Neuronal stem cell (in vitro differentiated cells): ENCODE measurements at regions not wholly inside any gene's neighbourhood (a gene's known extent, or its start where the extent isn't known, plus 50 kb on each side); places are given as distances from the start of the nearest gene placed in this dataset.
"Not testable (repeated sequence)": the region's sequence is repeated elsewhere in the genome, so short reads cannot be mapped to it uniquely, and the experiment has no call there.

Source experiments
- DNase-seq: peaks from one replicate; pipeline ENCODE4 v3.0.0-alpha.2; 2013; ENCODE audit warnings: low spot score
- H2AFZ ChIP-seq: one replicate; pipeline ENCODE4 v1.6.1; 2013; ENCODE audit warnings: mild to moderate bottlenecking, low read length, inconsistent platforms
- H2AK5ac ChIP-seq: 2 replicates; pipeline ENCODE4 v1.6.1; 2013; ENCODE audit warnings: low read depth, mild to moderate bottlenecking, inconsistent platforms, low read length, moderate library complexity, mixed read lengths
- H2BK120ac ChIP-seq: 2 replicates; pipeline ENCODE4 v1.6.1; 2013; ENCODE audit warnings: low read depth, mild to moderate bottlenecking, inconsistent platforms, low read length, moderate library complexity, mixed read lengths
- H2BK12ac ChIP-seq: one replicate; pipeline ENCODE4 v1.6.1; 2013; ENCODE audit warnings: low read length, inconsistent platforms
- H2BK15ac ChIP-seq: 2 replicates; pipeline ENCODE4 v1.6.1; 2013; ENCODE audit warnings: mild to moderate bottlenecking, low read length, inconsistent platforms, mixed read lengths
- H2BK5ac ChIP-seq: one replicate; pipeline ENCODE4 v1.6.1; 2013; ENCODE audit warnings: inconsistent platforms, mild to moderate bottlenecking, low read length, moderate library complexity
- H3K14ac ChIP-seq: one replicate; pipeline ENCODE4 v1.6.1; 2013; ENCODE audit warnings: low read length, inconsistent platforms
- H3K18ac ChIP-seq: 2 replicates; pipeline ENCODE4 v1.6.1; 2013; ENCODE audit warnings: low read length, inconsistent platforms
- H3K23ac ChIP-seq: 2 replicates; pipeline ENCODE4 v1.6.1; 2013; ENCODE audit warnings: low read depth, mild to moderate bottlenecking, mixed read lengths, low read length, inconsistent platforms; ENCODE audit not compliant: poor library complexity
- H3K27ac ChIP-seq: replicated peaks from 3 replicates; pipeline ENCODE4 v1.5.1; 2013; ENCODE audit warnings: low read length, inconsistent platforms
- H3K27me3 ChIP-seq, 3 experiments: 2 replicates each; pipeline ENCODE4 v1.6.1; 2013; ENCODE audit warnings: low read length in 3 of 3, mild to moderate bottlenecking in 2 of 3, inconsistent platforms in 1 of 3, low read depth in 1 of 3, mixed read lengths in 1 of 3, moderate library complexity in 1 of 3; ENCODE audit not compliant: control insufficient read depth in 3 of 3, insufficient read depth in 3 of 3
- H3K36me3 ChIP-seq, 2 donors: replicated peaks in 1 of 2; 2 replicates each; pipeline ENCODE4 v1.6.1; 2013; ENCODE audit warnings: low read length in 2 of 2; ENCODE audit not compliant: control insufficient read depth in 2 of 2, insufficient read depth in 2 of 2
- H3K4ac ChIP-seq: 2 replicates; pipeline ENCODE4 v1.6.1; 2013; ENCODE audit warnings: inconsistent platforms, mild to moderate bottlenecking, low read length, moderate library complexity
- H3K4me1 ChIP-seq, 2 donors: 1 replicate in 1 of 2; 2 replicates in 1 of 2; pipeline ENCODE4 v1.6.1; 2013; ENCODE audit warnings: low read length in 2 of 2, low read depth in 1 of 2; ENCODE audit not compliant: control insufficient read depth in 2 of 2, insufficient read depth in 1 of 2
- H3K4me2 ChIP-seq: one replicate; pipeline ENCODE4 v1.6.1; 2013; ENCODE audit warnings: mild to moderate bottlenecking, low read length, inconsistent platforms; ENCODE audit not compliant: insufficient read depth, poor library complexity, severe bottlenecking
- H3K4me3 ChIP-seq, 2 donors: 2 replicates each; pipeline ENCODE4 v1.5.1; 2013; ENCODE audit warnings: low read length in 2 of 2, mild to moderate bottlenecking in 2 of 2, inconsistent platforms in 1 of 2, moderate library complexity in 1 of 2
- H3K79me1 ChIP-seq: one replicate; pipeline ENCODE4 v1.6.1; 2013; ENCODE audit warnings: low read depth, mild to moderate bottlenecking, inconsistent platforms, low read length, moderate library complexity
- H3K9ac ChIP-seq: one replicate; pipeline ENCODE4 v1.6.1; 2013; ENCODE audit warnings: mild to moderate bottlenecking, low read depth, low read length, inconsistent platforms; ENCODE audit not compliant: poor library complexity
- H3K9me3 ChIP-seq, 2 donors: replicated peaks in 1 of 2; 2 replicates each; pipeline versions ENCODE3 to v1.6.1; 2013; ENCODE audit warnings: low read length in 2 of 2, mild to moderate bottlenecking in 2 of 2, inconsistent platforms in 1 of 2, low read depth in 1 of 2, mixed read lengths in 1 of 2, moderate library complexity in 1 of 2; ENCODE audit not compliant: control insufficient read depth in 2 of 2, insufficient read depth in 1 of 2
- H4K8ac ChIP-seq: one replicate; pipeline ENCODE4 v1.6.1; 2013; ENCODE audit warnings: low read depth, mild to moderate bottlenecking, inconsistent platforms, low read length, moderate library complexity
- H4K91ac ChIP-seq: one replicate; pipeline ENCODE4 v1.6.1; 2013; ENCODE audit warnings: low read length, low read depth, mild to moderate bottlenecking, inconsistent platforms; ENCODE audit not compliant: poor library complexity
- WGBS, 2 donors: extraction: QIAGEN DNeasy Blood & Tissue Kit; methylation state at CpG; one replicate each; pipeline ENCODE4 v1.1.7; 2013; ENCODE audit warnings: missing lambda C conversion rate in 2 of 2, mixed read lengths in 1 of 2; ENCODE audit not compliant: insufficient read length in 2 of 2, insufficient replicate concordance in 1 of 2; ENCODE audit errors: extremely low coverage in 2 of 2; 5-methylcytosine and 5-hydroxymethylcytosine counted together

GRCh38 chr2:238776761-238777046 is 71.2 kb upstream of the TWIST2 start:
- not testable (repeated sequence) for H3K23ac ChIP-seq, H3K18ac ChIP-seq, H3K9ac ChIP-seq, H4K8ac ChIP-seq, H3K4me1 ChIP-seq, H2BK12ac ChIP-seq, H3K14ac ChIP-seq, H2AK5ac ChIP-seq, H3K36me3 ChIP-seq, H2AFZ ChIP-seq, H2BK120ac ChIP-seq, H3K27ac ChIP-seq, H3K9me3 ChIP-seq, H3K79me1 ChIP-seq, H3K4ac ChIP-seq, H2BK5ac ChIP-seq, H2BK15ac ChIP-seq, H3K4me2 ChIP-seq, H3K27me3 ChIP-seq, H3K4me3 ChIP-seq, H4K91ac ChIP-seq, DNase-seq
- WGBS, 2 donors, result no CpG with 5 or more reads among the region's 8 CpGs

- Histone ChIP-seq H3K27me3 (peaks cover 0 to 2% (median 0%) of the 10 kb centered on the region in 3 experiments), H2AK5ac (no peak overlapping the region), H2BK120ac (no peak overlapping the region), H2AFZ (no peak overlapping the region), H3K18ac (peak overlapping the region; percentile 33), H4K91ac (no peak overlapping the region), H3K36me3 (no peaks in the 10 kb centered on the region), H3K23ac (no peak overlapping the region), H2BK12ac (no peak overlapping the region), H3K4ac (no peak overlapping the region), H3K4me2 (no peak overlapping the region), H3K27ac (no peak overlapping the region), H3K4me1 (peaks cover 0 to 3% of the 10 kb centered on the region in 2 donors), H3K4me3 (peak overlapping the region in 1 of 2 donors; percentile 60), H3K79me1 (no peaks in the 10 kb centered on the region), H2BK5ac (no peak overlapping the region), H4K8ac (no peak overlapping the region), H3K9me3 (no peaks in the 10 kb centered on the region), H2BK15ac (no peak overlapping the region), H3K9ac (no peak overlapping the region), H3K14ac (no peak overlapping the region)
- WGBS, 2 donors, result no CpG with 5 or more reads among the region's 15 CpGs
- DNase-seq, result no peak
Measured at GRCh38 chr2:238777369-238778067, 70.4 kb upstream of the TWIST2 start.

- Histone ChIP-seq H2AK5ac (no peak overlapping the region), H2BK12ac (no peak overlapping the region), H4K91ac (no peak overlapping the region), H3K79me1 (no peaks in the 10 kb centered on the region), H2AFZ (no peak overlapping the region), H2BK120ac (no peak overlapping the region), H2BK5ac (no peak overlapping the region), H3K4me3 (no peak overlapping the region), H3K36me3 (no peaks in the 10 kb centered on the region), H2BK15ac (no peak overlapping the region), H3K23ac (no peak overlapping the region), H3K4me2 (no peak overlapping the region), H4K8ac (no peak overlapping the region), H3K14ac (no peak overlapping the region), H3K27ac (no peak overlapping the region), H3K4ac (no peak overlapping the region), H3K27me3 (no peaks in the 10 kb centered on the region), H3K4me1 (no peaks in the 10 kb centered on the region), H3K18ac (no peak overlapping the region), H3K9ac (no peak overlapping the region), H3K9me3 (no peaks in the 10 kb centered on the region)
- DNase-seq, result peak; percentile 60
- WGBS, 2 donors, result no CpG with 5 or more reads among the region's 17 CpGs
Measured at GRCh38 chr2:238784671-238785527, 63.0 kb upstream of the TWIST2 start.

- Histone ChIP-seq H2BK15ac (no peak overlapping the region), H2AK5ac (no peak overlapping the region), H3K27ac (no peak overlapping the region), H2BK12ac (no peak overlapping the region), H3K36me3 (no peaks in the 10 kb centered on the region), H3K14ac (no peak overlapping the region), H3K9me3 (no peaks in the 10 kb centered on the region), H3K23ac (no peak overlapping the region), H2BK120ac (no peak overlapping the region), H2BK5ac (no peak overlapping the region), H3K4me1 (peaks cover 2 to 4% of the 10 kb centered on the region in 2 donors), H3K4ac (no peak overlapping the region), H3K9ac (no peak overlapping the region), H3K18ac (no peak overlapping the region), H3K4me2 (no peak overlapping the region), H3K79me1 (no peaks in the 10 kb centered on the region), H4K8ac (no peak overlapping the region), H4K91ac (no peak overlapping the region), H2AFZ (no peak overlapping the region), H3K4me3 (no peak overlapping the region), H3K27me3 (no peaks in the 10 kb centered on the region)
- DNase-seq, result no peak
- WGBS, 2 donors, result no CpG with 5 or more reads among the region's 9 CpGs
Measured at GRCh38 chr2:238785528-238785860, 62.4 kb upstream of the TWIST2 start.
